Panc1 (cell line): ENCODE measurements at regions not wholly inside any gene's neighbourhood (a gene's known extent, or its start where the extent isn't known, plus 50 kb on each side); places are given as distances from the start of the nearest gene placed in this dataset.

Experiments used
- ATAC-seq: fragments of 200-7000 bp; cut with Tn5 transposase; 2 replicates; pipeline ENCODE4 v1.9.1; 2020; ENCODE audit warnings: mild to moderate bottlenecking, moderate library complexity
- BruUV-seq: library from RNA; stranded (reverse); fragments of 400-500 nt; replicated peaks from 2 replicates; lab custom pipeline; 2021; lab: Mats Ljungman, UMichigan
- CTCF ChIA-PET: fragments of 300-600 bp; sonication (Branson Sonifier 250); formaldehyde crosslinking; loops from one replicate; lab custom pipeline; 2022; ENCODE audit warnings: antibody characterized with exemption; lab: Charles Lee
- POLR2A ChIA-PET: fragments of 300-600 bp; sonication (Branson Sonifier 250); formaldehyde crosslinking; loops from one replicate; lab custom pipeline; 2022; ENCODE audit warnings: antibody characterized with exemption; lab: Charles Lee
- DNase-seq: peaks from one replicate; pipeline ENCODE4 v3.0.0-alpha.2; 2010; ENCODE audit warnings: low read depth, low spot score
- H3K27ac ChIP-seq: 2 replicates; pipeline ENCODE4 v1.5.1; 2011; ENCODE audit warnings: mild to moderate bottlenecking, low read length, inconsistent platforms
- H3K27me3 ChIP-seq: fragments of 200-500 bp; sonication (Bioruptor generic); 2 replicates; pipeline ENCODE4 v1.6.0; 2014; ENCODE audit warnings: low read length, inconsistent platforms; ENCODE audit not compliant: control insufficient read depth, insufficient read depth
- H3K36me3 ChIP-seq: fragments of 200-500 bp; sonication (Bioruptor generic); 2 replicates; pipeline ENCODE4 v1.5.1; 2014; ENCODE audit warnings: inconsistent platforms, mild to moderate bottlenecking, low read length, moderate library complexity; ENCODE audit not compliant: control insufficient read depth, insufficient read depth
- H3K4me1 ChIP-seq: 2 replicates; pipeline ENCODE4 v1.5.1; 2011; ENCODE audit warnings: inconsistent platforms, mild to moderate bottlenecking, low read length, moderate library complexity; ENCODE audit not compliant: control insufficient read depth, insufficient read depth
- H3K4me3 ChIP-seq, 2 experiments: 2 replicates each; pipeline ENCODE4 v1.5.1; 2011 to 2012; ENCODE audit warnings: low read depth in 2 of 2, low read length in 2 of 2, mild to moderate bottlenecking in 2 of 2, inconsistent platforms in 1 of 2, moderate library complexity in 1 of 2
- H3K9me3 ChIP-seq: fragments of 200-500 bp; sonication (Bioruptor generic); 2 replicates; pipeline ENCODE4 v1.5.1; 2014; ENCODE audit warnings: low read depth, mild to moderate bottlenecking, inconsistent platforms, low read length, moderate library complexity; ENCODE audit not compliant: control insufficient read depth, insufficient read depth
- POLR2AphosphoS5 ChIP-seq: IDR thresholded peaks from 2 replicates; pipeline ENCODE4 v1.6.1; 2012; ENCODE audit warnings: mild to moderate bottlenecking, low read depth, low read length, moderate library complexity
- SIN3A ChIP-seq: IDR thresholded peaks from 2 replicates; pipeline ENCODE4 v1.6.1; 2012; ENCODE audit warnings: low read depth, mild to moderate bottlenecking, low read length, moderate library complexity, borderline replicate concordance; ENCODE audit not compliant: insufficient read depth
- TCF7L2 ChIP-seq: IDR thresholded peaks from 2 replicates; pipeline ENCODE4 v1.6.1; 2011; ENCODE audit warnings: mild to moderate bottlenecking, low read depth, low read length, inconsistent platforms
- in situ Hi-C: cut with HindIII; loops from 2 replicates; pipeline ENCODE4 v1.10.0; 2016; ENCODE audit warnings: low sequenced_read_pairs, low pct_unique_long_range_greater_than_20kb
- intact Hi-C: fragments of 100-400 bp; cut with micrococcal nuclease; formaldehyde crosslinking; loops from one replicate; pipeline ENCODE4 v1.10.0; 2022; ENCODE audit not compliant: unreplicated experiment
- TF ChIP-seq, protein P1 (sequence below), 2 experiments: IDR thresholded peaks; 2 replicates each; pipeline ENCODE4 v1.6.1; 2011 to 2012; ENCODE audit warnings: low read depth in 2 of 2, control low read depth in 1 of 2, low read length in 1 of 2, mild to moderate bottlenecking in 1 of 2, moderate library complexity in 1 of 2; ENCODE audit not compliant: insufficient read depth in 1 of 2
- TF ChIP-seq, protein P2 (sequence below): fragments of 450-650 bp; IDR thresholded peaks from 2 replicates; pipeline ENCODE4 v1.5.1; 2017; ENCODE audit warnings: mild to moderate bottlenecking

DNA sequence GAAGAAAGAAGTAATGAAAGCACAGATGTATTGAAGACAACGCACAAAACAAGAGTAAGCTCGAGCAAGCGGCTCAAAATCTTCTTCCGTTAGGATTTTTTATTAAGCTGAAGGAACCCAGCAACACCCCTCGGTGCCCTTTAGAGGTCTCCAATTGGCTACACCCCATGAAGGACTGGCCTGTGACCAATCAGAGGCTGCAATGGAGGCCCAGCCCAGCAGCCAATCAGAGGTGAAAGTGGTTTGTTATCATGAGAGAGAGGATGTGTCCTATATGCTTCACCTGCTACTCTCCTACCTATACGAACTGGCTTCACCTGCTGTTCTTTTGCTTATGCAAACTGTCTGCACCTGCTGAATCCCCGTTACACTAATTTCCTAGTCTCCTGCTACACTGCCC is 358.8 kb downstream of the C12orf50 start:
- Histone ChIP-seq H3K4me1 (no peaks in the 10 kb centered on the region), H3K27me3 (no peaks in the 10 kb centered on the region), H3K36me3 (no peaks in the 10 kb centered on the region), H3K9me3 (no peaks in the 10 kb centered on the region), H3K4me3 (no peak overlapping the region), H3K27ac (no peak overlapping the region)
- in situ Hi-C loops: no loop called here
- no peak for ATAC-seq
- intact Hi-C loops: no loop called here
- ChIA-PET CTCF (no interaction called here), POLR2A (no interaction called here)
- no peak for DNase-seq
- no TSS peak for BruUV-seq
- TF ChIP-seq, protein P1, sequence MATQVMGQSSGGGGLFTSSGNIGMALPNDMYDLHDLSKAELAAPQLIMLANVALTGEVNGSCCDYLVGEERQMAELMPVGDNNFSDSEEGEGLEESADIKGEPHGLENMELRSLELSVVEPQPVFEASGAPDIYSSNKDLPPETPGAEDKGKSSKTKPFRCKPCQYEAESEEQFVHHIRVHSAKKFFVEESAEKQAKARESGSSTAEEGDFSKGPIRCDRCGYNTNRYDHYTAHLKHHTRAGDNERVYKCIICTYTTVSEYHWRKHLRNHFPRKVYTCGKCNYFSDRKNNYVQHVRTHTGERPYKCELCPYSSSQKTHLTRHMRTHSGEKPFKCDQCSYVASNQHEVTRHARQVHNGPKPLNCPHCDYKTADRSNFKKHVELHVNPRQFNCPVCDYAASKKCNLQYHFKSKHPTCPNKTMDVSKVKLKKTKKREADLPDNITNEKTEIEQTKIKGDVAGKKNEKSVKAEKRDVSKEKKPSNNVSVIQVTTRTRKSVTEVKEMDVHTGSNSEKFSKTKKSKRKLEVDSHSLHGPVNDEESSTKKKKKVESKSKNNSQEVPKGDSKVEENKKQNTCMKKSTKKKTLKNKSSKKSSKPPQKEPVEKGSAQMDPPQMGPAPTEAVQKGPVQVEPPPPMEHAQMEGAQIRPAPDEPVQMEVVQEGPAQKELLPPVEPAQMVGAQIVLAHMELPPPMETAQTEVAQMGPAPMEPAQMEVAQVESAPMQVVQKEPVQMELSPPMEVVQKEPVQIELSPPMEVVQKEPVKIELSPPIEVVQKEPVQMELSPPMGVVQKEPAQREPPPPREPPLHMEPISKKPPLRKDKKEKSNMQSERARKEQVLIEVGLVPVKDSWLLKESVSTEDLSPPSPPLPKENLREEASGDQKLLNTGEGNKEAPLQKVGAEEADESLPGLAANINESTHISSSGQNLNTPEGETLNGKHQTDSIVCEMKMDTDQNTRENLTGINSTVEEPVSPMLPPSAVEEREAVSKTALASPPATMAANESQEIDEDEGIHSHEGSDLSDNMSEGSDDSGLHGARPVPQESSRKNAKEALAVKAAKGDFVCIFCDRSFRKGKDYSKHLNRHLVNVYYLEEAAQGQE (IDR thresholded peaks at IDR 0.05; ENCODE audit: insufficient read depth in 1 of 2, low read depth in 2 of 2, low read length in 1 of 2): no peak
- TF ChIP-seq SIN3A (no peak), POLR2AphosphoS5 (no peak), TCF7L2 (no peak)
- TF ChIP-seq, protein P2, sequence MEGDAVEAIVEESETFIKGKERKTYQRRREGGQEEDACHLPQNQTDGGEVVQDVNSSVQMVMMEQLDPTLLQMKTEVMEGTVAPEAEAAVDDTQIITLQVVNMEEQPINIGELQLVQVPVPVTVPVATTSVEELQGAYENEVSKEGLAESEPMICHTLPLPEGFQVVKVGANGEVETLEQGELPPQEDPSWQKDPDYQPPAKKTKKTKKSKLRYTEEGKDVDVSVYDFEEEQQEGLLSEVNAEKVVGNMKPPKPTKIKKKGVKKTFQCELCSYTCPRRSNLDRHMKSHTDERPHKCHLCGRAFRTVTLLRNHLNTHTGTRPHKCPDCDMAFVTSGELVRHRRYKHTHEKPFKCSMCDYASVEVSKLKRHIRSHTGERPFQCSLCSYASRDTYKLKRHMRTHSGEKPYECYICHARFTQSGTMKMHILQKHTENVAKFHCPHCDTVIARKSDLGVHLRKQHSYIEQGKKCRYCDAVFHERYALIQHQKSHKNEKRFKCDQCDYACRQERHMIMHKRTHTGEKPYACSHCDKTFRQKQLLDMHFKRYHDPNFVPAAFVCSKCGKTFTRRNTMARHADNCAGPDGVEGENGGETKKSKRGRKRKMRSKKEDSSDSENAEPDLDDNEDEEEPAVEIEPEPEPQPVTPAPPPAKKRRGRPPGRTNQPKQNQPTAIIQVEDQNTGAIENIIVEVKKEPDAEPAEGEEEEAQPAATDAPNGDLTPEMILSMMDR: no peak

DNA sequence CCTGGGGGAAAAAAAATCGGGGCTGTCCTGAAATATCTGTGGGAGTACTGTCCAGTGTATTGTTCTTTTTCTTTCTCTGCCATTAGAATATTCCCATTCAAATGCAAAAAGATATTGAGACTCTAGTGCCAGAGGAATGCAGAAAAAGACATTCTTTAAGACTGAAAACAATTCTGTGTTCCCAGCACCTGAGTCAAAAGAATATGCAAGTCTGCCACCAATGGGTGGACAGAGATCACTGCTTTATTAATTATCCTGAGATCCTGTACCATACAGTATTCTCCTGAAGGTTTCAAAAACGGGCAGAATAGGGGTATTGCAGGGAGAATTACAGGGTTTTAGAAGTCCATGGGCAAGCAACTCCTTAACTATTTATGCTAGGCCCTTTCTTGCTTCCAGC is 361.8 kb downstream of the C12orf50 start:
- no peak for ATAC-seq
- intact Hi-C loops: no loop called here
- no peak overlapping the region for H3K27ac ChIP-seq
- ChIA-PET POLR2A (no interaction called here), CTCF (no interaction called here)
- no TSS peak for BruUV-seq
- no peaks in the 10 kb centered on the region for H3K9me3 ChIP-seq
- TF ChIP-seq, protein P2: peak; percentile 26; the same call in 1 of the 2 replicates
- TF ChIP-seq SIN3A: no peak
- TF ChIP-seq, protein P1 (IDR thresholded peaks at IDR 0.05; ENCODE audit: insufficient read depth in 1 of 2, low read depth in 2 of 2, low read length in 1 of 2): no peak
- H3K36me3 ChIP-seq: no peaks in the 10 kb centered on the region
- no peaks in the 10 kb centered on the region for H3K4me1 ChIP-seq
- H3K27me3 ChIP-seq: no peaks in the 10 kb centered on the region
- no peak overlapping the region for H3K4me3 ChIP-seq
- no peak for DNase-seq
- in situ Hi-C loops: no loop called here
